ENCODE measurements at regions not wholly inside any gene's neighbourhood (a gene's known extent, or its start where the extent isn't known, plus 50 kb on each side); places are given as distances from the start of the nearest gene placed in this dataset.

DNA sequence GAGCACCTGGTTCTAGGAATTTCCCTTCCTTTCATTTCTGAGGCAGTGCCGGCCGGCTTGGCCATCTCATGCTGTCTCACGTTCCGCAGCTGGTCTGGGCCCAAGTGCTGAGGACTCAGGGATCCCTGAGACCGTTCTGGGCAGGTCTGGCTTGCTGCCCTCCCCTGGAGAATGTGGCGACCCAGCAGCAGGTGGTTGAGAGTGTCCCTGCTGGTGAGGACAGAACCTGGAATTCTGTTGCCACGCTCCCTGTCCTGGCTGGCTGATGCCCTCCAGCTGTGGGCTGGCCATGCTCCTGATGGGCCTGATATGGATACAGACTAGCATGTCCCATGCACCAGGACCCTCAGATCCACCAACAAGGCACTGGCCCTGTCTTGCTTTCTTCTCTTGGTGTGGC, 114.0 kb upstream of the C1QTNF9B start:
- no peak overlapping the region for H3K56ac ChIP-seq (ENCODE audit: insufficient read length, low read depth, low read length)
- no peak overlapping the region for H2BK15ac ChIP-seq (ENCODE audit: low read depth, low read length)
- TF ChIP-seq, protein P1, sequence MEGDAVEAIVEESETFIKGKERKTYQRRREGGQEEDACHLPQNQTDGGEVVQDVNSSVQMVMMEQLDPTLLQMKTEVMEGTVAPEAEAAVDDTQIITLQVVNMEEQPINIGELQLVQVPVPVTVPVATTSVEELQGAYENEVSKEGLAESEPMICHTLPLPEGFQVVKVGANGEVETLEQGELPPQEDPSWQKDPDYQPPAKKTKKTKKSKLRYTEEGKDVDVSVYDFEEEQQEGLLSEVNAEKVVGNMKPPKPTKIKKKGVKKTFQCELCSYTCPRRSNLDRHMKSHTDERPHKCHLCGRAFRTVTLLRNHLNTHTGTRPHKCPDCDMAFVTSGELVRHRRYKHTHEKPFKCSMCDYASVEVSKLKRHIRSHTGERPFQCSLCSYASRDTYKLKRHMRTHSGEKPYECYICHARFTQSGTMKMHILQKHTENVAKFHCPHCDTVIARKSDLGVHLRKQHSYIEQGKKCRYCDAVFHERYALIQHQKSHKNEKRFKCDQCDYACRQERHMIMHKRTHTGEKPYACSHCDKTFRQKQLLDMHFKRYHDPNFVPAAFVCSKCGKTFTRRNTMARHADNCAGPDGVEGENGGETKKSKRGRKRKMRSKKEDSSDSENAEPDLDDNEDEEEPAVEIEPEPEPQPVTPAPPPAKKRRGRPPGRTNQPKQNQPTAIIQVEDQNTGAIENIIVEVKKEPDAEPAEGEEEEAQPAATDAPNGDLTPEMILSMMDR (conservative IDR thresholded peaks at IDR 0.05): no peak
- no peaks in the 10 kb centered on the region for H3K23me2 ChIP-seq (ENCODE audit: insufficient read length, low read depth, low read length, poor library complexity, severe bottlenecking)
- H3K18ac ChIP-seq (ENCODE audit: insufficient read length, low read depth, low read length): no peak overlapping the region
- no CpG with 5 or more reads among the region's 7 CpGs for WGBS (ENCODE audit: extremely low coverage, insufficient read length, low lambda C conversion rate)
- H3K4ac ChIP-seq (ENCODE audit: low read depth, low read length): no peak overlapping the region
- no peak overlapping the region for H4K91ac ChIP-seq (ENCODE audit: insufficient read length, low read depth, low read length)
- no peak overlapping the region for H2BK20ac ChIP-seq (ENCODE audit: low read depth, low read length, poor library complexity, severe bottlenecking)
- H3K9me3 ChIP-seq (ENCODE audit: control insufficient read depth, low read depth, low read length): no peaks in the 10 kb centered on the region
- H2BK12ac ChIP-seq (ENCODE audit: insufficient read length, low read depth, low read length): no peak overlapping the region
- H3K4me2 ChIP-seq (ENCODE audit: insufficient read depth, insufficient read length, low read length): no peak overlapping the region
- no peak overlapping the region for H4K5ac ChIP-seq (ENCODE audit: insufficient read length, low read depth, low read length)
- H2AK5ac ChIP-seq (ENCODE audit: insufficient read length, low read length): no peak overlapping the region
- H3K36me3 Mint-ChIP-seq (ENCODE audit: insufficient read depth in 1 of 3, low read depth in 3 of 3): no peaks in the 10 kb centered on the region; a peak in 2 of 7 replicates
- H3K4me3 Mint-ChIP-seq: no peak overlapping the region
- no peaks in the 10 kb centered on the region for H3K79me2 ChIP-seq (ENCODE audit: insufficient read depth, low read length)
- H3K4me1 Mint-ChIP-seq: no peaks in the 10 kb centered on the region
- H3K27ac Mint-ChIP-seq: no peak overlapping the region
- H3K9ac ChIP-seq (ENCODE audit: extremely low read depth, insufficient read length, low read length): no peak overlapping the region
- peaks cover 1% of the 10 kb centered on the region for H3K27me3 Mint-ChIP-seq (ENCODE audit: low read depth)
- no peak overlapping the region for H2BK120ac ChIP-seq (ENCODE audit: low read depth, low read length, poor library complexity, severe bottlenecking)
- H4K8ac ChIP-seq (replicated peaks; ENCODE audit: insufficient read length, low read depth, low read length): no peak overlapping the region
- H3K27ac ChIP-seq (ENCODE audit: insufficient read length, low read depth, low read length): no peak overlapping the region
- no peaks in the 10 kb centered on the region for H3K9me3 Mint-ChIP-seq
- no peaks in the 10 kb centered on the region for H3K27me3 ChIP-seq (ENCODE audit: insufficient read depth, low read length)
- H3K79me1 ChIP-seq (ENCODE audit: insufficient read depth, low read depth, low read length, poor library complexity, severe bottlenecking): no peaks in the 10 kb centered on the region
- H3K23ac ChIP-seq (ENCODE audit: insufficient read length, low read depth, low read length): no peak overlapping the region
- no peak overlapping the region for H3T11ph ChIP-seq (ENCODE audit: low read length)
- no peak overlapping the region for H2AFZ ChIP-seq (ENCODE audit: low read length)
- DNase-seq: no peak
- no peak overlapping the region for H2BK5ac ChIP-seq (ENCODE audit: insufficient read length, low read length)
- H4K20me1 ChIP-seq (ENCODE audit: control insufficient read depth, insufficient read depth, insufficient read length): no peaks in the 10 kb centered on the region
- H3K4me1 ChIP-seq (ENCODE audit: insufficient read depth, low read length): no peaks in the 10 kb centered on the region
- no peak overlapping the region; the same call in 1 of the 2 replicates for H3K14ac ChIP-seq (ENCODE audit: insufficient read depth, low read length)
